ENCODE measurements at regions not wholly inside any gene's neighbourhood (a gene's known extent, or its start where the extent isn't known, plus 50 kb on each side); places are given as distances from the start of the nearest gene placed in this dataset.

GRCh38 chr7:47693216-47693615 lies 111.3 kb upstream of the TNS3 start:
- Histone ChIP-seq H3K27me3 (ENCODE audit: control insufficient read depth, insufficient read depth, low read length, poor library complexity, severe bottlenecking) (no peaks in the 10 kb centered on the region), H3K4me1 (ENCODE audit: control insufficient read depth, insufficient read depth, low read length) (peaks cover 4% of the 10 kb centered on the region), H3K9me3 (ENCODE audit: control insufficient read depth, low read length) (no peaks in the 10 kb centered on the region), H3K36me3 (ENCODE audit: control insufficient read depth, insufficient read depth, low read length) (no peaks in the 10 kb centered on the region), H3K4me3 (ENCODE audit: insufficient read depth, low read depth, low read length) (no peak overlapping the region), H3K27ac (ENCODE audit: insufficient read depth, low read depth, low read length, poor library complexity, severe bottlenecking) (no peak overlapping the region)
- 93 to 96% methylated on average over 4 of the region's 4 CpGs for WGBS, 2 experiments

GRCh38 chr7:47691988-47692387 lies 110.1 kb upstream of the TNS3 start:
- Histone ChIP-seq H3K27me3 (ENCODE audit: control insufficient read depth, insufficient read depth, low read length, poor library complexity, severe bottlenecking) (no peaks in the 10 kb centered on the region), H3K9me3 (ENCODE audit: control insufficient read depth, low read length) (no peaks in the 10 kb centered on the region), H3K4me1 (ENCODE audit: control insufficient read depth, insufficient read depth, low read length) (peaks cover 4% of the 10 kb centered on the region), H3K4me3 (ENCODE audit: insufficient read depth, low read depth, low read length) (no peak overlapping the region), H3K27ac (ENCODE audit: insufficient read depth, low read depth, low read length, poor library complexity, severe bottlenecking) (no peak overlapping the region), H3K36me3 (ENCODE audit: control insufficient read depth, insufficient read depth, low read length) (no peaks in the 10 kb centered on the region)

GRCh38 chr7:47690902-47691558 lies 109.1 kb upstream of the TNS3 start:
- Histone ChIP-seq H3K27ac (ENCODE audit: insufficient read depth, low read depth, low read length, poor library complexity, severe bottlenecking) (no peak overlapping the region), H3K27me3 (ENCODE audit: control insufficient read depth, insufficient read depth, low read length, poor library complexity, severe bottlenecking) (no peaks in the 10 kb centered on the region), H3K9me3 (ENCODE audit: control insufficient read depth, low read length) (no peaks in the 10 kb centered on the region), H3K4me3 (ENCODE audit: insufficient read depth, low read depth, low read length) (no peak overlapping the region), H3K4me1 (ENCODE audit: control insufficient read depth, insufficient read depth, low read length) (peaks cover 4% of the 10 kb centered on the region), H3K36me3 (ENCODE audit: control insufficient read depth, insufficient read depth, low read length) (no peaks in the 10 kb centered on the region)
- 29 to 39% methylated on average over 3 of the region's 3 CpGs for WGBS, 2 experiments

GRCh38 chr7:47689558-47689957 lies 107.6 kb upstream of the TNS3 start:
- WGBS, 2 experiments = 84 to 87% methylated on average over 4 of the region's 4 CpGs
- Histone ChIP-seq H3K4me3 (ENCODE audit: insufficient read depth, low read depth, low read length) (no peak overlapping the region), H3K36me3 (ENCODE audit: control insufficient read depth, insufficient read depth, low read length) (no peaks in the 10 kb centered on the region)

GRCh38 chr7:47688311-47689100 lies 106.6 kb upstream of the TNS3 start:
- peaks cover 9% of the 10 kb centered on the region for H3K4me1 ChIP-seq (ENCODE audit: control insufficient read depth, insufficient read depth, low read length)
- H3K4me3 ChIP-seq (ENCODE audit: insufficient read depth, low read depth, low read length) = no peak overlapping the region
- no peaks in the 10 kb centered on the region for H3K27me3 ChIP-seq (ENCODE audit: control insufficient read depth, insufficient read depth, low read length, poor library complexity, severe bottlenecking)
- H3K27ac ChIP-seq (ENCODE audit: insufficient read depth, low read depth, low read length, poor library complexity, severe bottlenecking) = peak overlapping the region; percentile 79
- no peaks in the 10 kb centered on the region for H3K36me3 ChIP-seq (ENCODE audit: control insufficient read depth, insufficient read depth, low read length)
- 44 to 51% methylated on average over 15 of the region's 15 CpGs for WGBS, 2 experiments
- no peaks in the 10 kb centered on the region for H3K9me3 ChIP-seq (ENCODE audit: control insufficient read depth, low read length)

More at GRCh38 chr7:47689558-47689957, 107.6 kb upstream of the TNS3 start:
- Histone ChIP-seq H3K4me1 (ENCODE audit: control insufficient read depth, insufficient read depth, low read length) (peaks cover 4% of the 10 kb centered on the region), H3K27me3 (ENCODE audit: control insufficient read depth, insufficient read depth, low read length, poor library complexity, severe bottlenecking) (no peaks in the 10 kb centered on the region), H3K27ac (ENCODE audit: insufficient read depth, low read depth, low read length, poor library complexity, severe bottlenecking) (no peak overlapping the region), H3K9me3 (ENCODE audit: control insufficient read depth, low read length) (no peaks in the 10 kb centered on the region)

GRCh38 chr7:47685712-47686376 lies 103.9 kb upstream of the TNS3 start:
- H3K4me3 ChIP-seq (ENCODE audit: insufficient read depth, low read depth, low read length) = no peak overlapping the region
- peaks cover 15% of the 10 kb centered on the region for H3K4me1 ChIP-seq (ENCODE audit: control insufficient read depth, insufficient read depth, low read length)
- H3K27ac ChIP-seq (ENCODE audit: insufficient read depth, low read depth, low read length, poor library complexity, severe bottlenecking) = no peak overlapping the region
- H3K27me3 ChIP-seq (ENCODE audit: control insufficient read depth, insufficient read depth, low read length, poor library complexity, severe bottlenecking) = no peaks in the 10 kb centered on the region
- H3K36me3 ChIP-seq (ENCODE audit: control insufficient read depth, insufficient read depth, low read length) = no peaks in the 10 kb centered on the region
- 93 to 95% methylated on average over 5 of the region's 5 CpGs for WGBS, 2 experiments
- no peaks in the 10 kb centered on the region for H3K9me3 ChIP-seq (ENCODE audit: control insufficient read depth, low read length)

- Histone ChIP-seq H3K27me3 (ENCODE audit: control insufficient read depth, insufficient read depth, low read length, poor library complexity, severe bottlenecking) (no peaks in the 10 kb centered on the region), H3K9me3 (ENCODE audit: control insufficient read depth, low read length) (no peaks in the 10 kb centered on the region), H3K36me3 (ENCODE audit: control insufficient read depth, insufficient read depth, low read length) (no peaks in the 10 kb centered on the region), H3K27ac (ENCODE audit: insufficient read depth, low read depth, low read length, poor library complexity, severe bottlenecking) (no peak overlapping the region), H3K4me1 (ENCODE audit: control insufficient read depth, insufficient read depth, low read length) (peaks cover 17% of the 10 kb centered on the region), H3K4me3 (ENCODE audit: insufficient read depth, low read depth, low read length) (no peak overlapping the region)
- WGBS, 2 experiments = 94 to 96% methylated on average over 2 of the region's 3 CpGs
Observed at GRCh38 chr7:47685151-47685550, 103.2 kb upstream of the TNS3 start.

- Histone ChIP-seq H3K9me3 (ENCODE audit: control insufficient read depth, low read length) (no peaks in the 10 kb centered on the region), H3K4me1 (ENCODE audit: control insufficient read depth, insufficient read depth, low read length) (peaks cover 17% of the 10 kb centered on the region), H3K27ac (ENCODE audit: insufficient read depth, low read depth, low read length, poor library complexity, severe bottlenecking) (no peak overlapping the region), H3K4me3 (ENCODE audit: insufficient read depth, low read depth, low read length) (no peak overlapping the region), H3K36me3 (ENCODE audit: control insufficient read depth, insufficient read depth, low read length) (no peaks in the 10 kb centered on the region), H3K27me3 (ENCODE audit: control insufficient read depth, insufficient read depth, low read length, poor library complexity, severe bottlenecking) (no peaks in the 10 kb centered on the region)
- 92 to 93% methylated on average over 5 of the region's 5 CpGs for WGBS, 2 experiments
Observed at GRCh38 chr7:47684728-47685127, 102.8 kb upstream of the TNS3 start.

GRCh38 chr7:47683485-47683898 lies 101.6 kb upstream of the TNS3 start:
- WGBS, 2 experiments = 79 to 80% methylated on average over 6 of the region's 6 CpGs
- Histone ChIP-seq H3K36me3 (ENCODE audit: control insufficient read depth, insufficient read depth, low read length) (no peaks in the 10 kb centered on the region), H3K4me3 (ENCODE audit: insufficient read depth, low read depth, low read length) (no peak overlapping the region), H3K27me3 (ENCODE audit: control insufficient read depth, insufficient read depth, low read length, poor library complexity, severe bottlenecking) (no peaks in the 10 kb centered on the region), H3K27ac (ENCODE audit: insufficient read depth, low read depth, low read length, poor library complexity, severe bottlenecking) (no peak overlapping the region), H3K4me1 (ENCODE audit: control insufficient read depth, insufficient read depth, low read length) (peaks cover 20% of the 10 kb centered on the region), H3K9me3 (ENCODE audit: control insufficient read depth, low read length) (no peaks in the 10 kb centered on the region)

- 82 to 83% methylated on average over 6 of the region's 6 CpGs for WGBS, 2 experiments
Observed at GRCh38 chr7:47682874-47683273, 101.0 kb upstream of the TNS3 start.

More at GRCh38 chr7:47682874-47683273, 101.0 kb upstream of the TNS3 start:
- H3K4me3 ChIP-seq (ENCODE audit: insufficient read depth, low read depth, low read length) = no peak overlapping the region
- no peaks in the 10 kb centered on the region for H3K27me3 ChIP-seq (ENCODE audit: control insufficient read depth, insufficient read depth, low read length, poor library complexity, severe bottlenecking)
- no peaks in the 10 kb centered on the region for H3K9me3 ChIP-seq (ENCODE audit: control insufficient read depth, low read length)
- peaks cover 22% of the 10 kb centered on the region for H3K4me1 ChIP-seq (ENCODE audit: control insufficient read depth, insufficient read depth, low read length)
- H3K36me3 ChIP-seq (ENCODE audit: control insufficient read depth, insufficient read depth, low read length) = no peaks in the 10 kb centered on the region
- H3K27ac ChIP-seq (ENCODE audit: insufficient read depth, low read depth, low read length, poor library complexity, severe bottlenecking) = no peak overlapping the region

Data from ectodermal cell (in vitro differentiated cells).